ENCODE measurements at regions not wholly inside any gene's neighbourhood (a gene's known extent, or its start where the extent isn't known, plus 50 kb on each side); places are given as distances from the start of the nearest gene placed in this dataset.

DNA sequence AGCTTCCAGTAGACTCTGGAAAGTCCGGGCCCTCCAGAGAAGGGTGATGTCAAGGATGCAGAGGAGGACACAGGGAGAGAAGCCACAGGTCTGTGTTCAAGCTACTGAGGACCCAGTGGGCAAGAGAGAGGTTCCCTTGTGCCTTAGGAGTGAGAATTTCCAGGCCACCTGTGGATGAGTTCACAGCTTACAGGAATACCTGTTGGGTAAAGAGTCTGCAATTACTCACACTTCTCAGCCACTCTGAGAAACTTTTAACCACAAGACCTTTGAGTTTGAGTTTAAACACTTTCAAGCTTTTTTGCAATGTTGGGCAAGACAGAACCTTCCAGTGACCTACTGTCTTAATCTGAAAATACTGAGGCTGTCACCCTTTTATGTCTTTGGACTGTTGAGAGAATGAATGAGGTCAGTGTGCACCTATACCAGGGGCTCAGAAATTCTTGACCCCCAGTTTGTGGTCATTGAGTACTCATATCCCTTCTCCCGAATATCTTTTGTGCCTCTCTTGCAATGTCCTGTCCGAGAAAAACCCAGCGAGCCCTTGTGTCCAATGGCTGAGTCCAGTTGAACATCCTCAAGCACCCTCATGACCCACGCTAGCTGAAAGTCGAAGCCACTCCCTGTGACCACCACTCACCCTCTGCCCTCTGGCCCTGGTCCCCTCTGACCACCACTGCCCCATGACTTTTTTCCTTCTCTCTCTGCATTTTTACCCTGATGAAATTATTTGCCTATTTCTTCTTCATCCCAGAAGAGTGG lies 368.5 kb upstream of the ZNF507 start:
- Histone ChIP-seq H3K4me3 (no peak overlapping the region), H3K4me1 (no peaks in the 10 kb centered on the region), H3K9me3 (no peaks in the 10 kb centered on the region), H3K36me3 (no peaks in the 10 kb centered on the region), H3K27ac (no peak overlapping the region), H3K27me3 (no peaks in the 10 kb centered on the region)
- intact Hi-C loops (cut with DNase I; ENCODE audit: low total_unique reads) = no loop called here
- no peak for DNase-seq
- in situ Hi-C loops (cut with MboI; ENCODE audit: low pct_ligation_motif_present in 1 of 4, low pct_unique_long_range_greater_than_20kb in 1 of 4, low sequenced_read_pairs in 3 of 4) = no loop called here
- WGBS, 2 donors (ENCODE audit: low coverage in 1 of 2) = 89 to 93% methylated on average over 5 to 6 of the region's 6 CpGs
- TF ChIP-seq EP300 (IDR thresholded peaks at IDR 0.05; ENCODE audit: low read depth) (no peak), POLR2A (IDR thresholded peaks at IDR 0.05) (no peak), CTCF (IDR thresholded peaks at IDR 0.05) (no peak), POLR2AphosphoS5 (IDR thresholded peaks at IDR 0.05) (no peak)

- 58 to 75% methylated on average over 3 to 5 of the region's 5 CpGs for WGBS, 2 donors (ENCODE audit: low coverage in 1 of 2)
- no peak for TF ChIP-seq CTCF (IDR thresholded peaks at IDR 0.05)
- TF ChIP-seq POLR2A (IDR thresholded peaks at IDR 0.05) = no peak
- no peak for TF ChIP-seq EP300 (IDR thresholded peaks at IDR 0.05; ENCODE audit: low read depth)
- Histone ChIP-seq H3K9me3 (no peaks in the 10 kb centered on the region), H3K4me1 (no peaks in the 10 kb centered on the region), H3K27me3 (no peaks in the 10 kb centered on the region), H3K27ac (no peak overlapping the region), H3K4me3 (no peak overlapping the region), H3K36me3 (no peaks in the 10 kb centered on the region)
- no peak for DNase-seq
- intact Hi-C loops (cut with DNase I; ENCODE audit: low total_unique reads) = no loop called here
- in situ Hi-C loops (cut with MboI; ENCODE audit: low pct_ligation_motif_present in 1 of 4, low pct_unique_long_range_greater_than_20kb in 1 of 4, low sequenced_read_pairs in 3 of 4) = no loop called here
These were observed 366.0 kb upstream of the ZNF507 start for GRCh38 chr19:31979362-31979761.

DNA sequence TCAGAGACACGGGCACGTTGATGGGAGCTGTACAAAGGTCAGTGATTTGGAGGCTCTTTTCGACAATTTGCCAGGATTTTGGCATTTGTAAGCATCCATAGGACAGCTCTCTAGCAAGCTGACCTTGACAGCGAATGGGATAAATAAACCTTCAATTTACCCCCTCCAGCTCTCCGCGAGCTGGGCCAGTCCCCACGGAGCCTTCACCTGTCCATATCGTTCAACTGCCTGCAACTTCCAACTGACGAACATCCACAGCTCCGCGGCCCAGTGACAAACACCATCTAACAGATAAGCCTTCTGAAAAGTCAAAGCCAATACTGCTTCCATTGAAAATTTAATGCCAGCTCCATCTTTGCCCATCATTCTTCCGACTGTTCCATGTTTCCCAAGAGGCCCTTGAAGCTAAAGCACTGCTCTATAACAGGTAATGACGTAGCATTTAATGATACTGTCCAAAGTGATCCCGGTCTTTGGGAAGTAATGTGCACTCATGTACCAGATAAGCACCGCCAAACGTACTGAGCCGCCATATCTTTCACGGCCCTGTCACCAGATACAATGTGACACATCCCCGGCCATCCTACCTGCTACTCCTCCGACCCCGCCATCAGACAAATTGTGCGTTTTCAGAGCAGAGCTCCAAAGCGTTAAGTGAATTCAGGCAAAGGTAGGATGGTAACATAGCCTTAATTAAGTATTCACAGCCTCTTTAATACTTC lies 365.3 kb upstream of the ZNF507 start:
- intact Hi-C loops (cut with DNase I; ENCODE audit: low total_unique reads) = no loop called here
- Histone ChIP-seq H3K36me3 (no peaks in the 10 kb centered on the region), H3K4me1 (no peaks in the 10 kb centered on the region), H3K27ac (no peak overlapping the region), H3K27me3 (no peaks in the 10 kb centered on the region), H3K9me3 (no peaks in the 10 kb centered on the region), H3K4me3 (no peak overlapping the region)
- TF ChIP-seq CTCF (IDR thresholded peaks at IDR 0.05) = no peak
- no peak for TF ChIP-seq EP300 (IDR thresholded peaks at IDR 0.05; ENCODE audit: low read depth)
- TF ChIP-seq POLR2AphosphoS5 (IDR thresholded peaks at IDR 0.05) = no peak
- no peak for TF ChIP-seq POLR2A (IDR thresholded peaks at IDR 0.05)
- in situ Hi-C loops (cut with MboI; ENCODE audit: low pct_ligation_motif_present in 1 of 4, low pct_unique_long_range_greater_than_20kb in 1 of 4, low sequenced_read_pairs in 3 of 4) = no loop called here
- WGBS, 2 donors (ENCODE audit: low coverage in 1 of 2) = 90 to 93% methylated on average over 13 to 23 of the region's 23 CpGs
- no peak for DNase-seq

DNA sequence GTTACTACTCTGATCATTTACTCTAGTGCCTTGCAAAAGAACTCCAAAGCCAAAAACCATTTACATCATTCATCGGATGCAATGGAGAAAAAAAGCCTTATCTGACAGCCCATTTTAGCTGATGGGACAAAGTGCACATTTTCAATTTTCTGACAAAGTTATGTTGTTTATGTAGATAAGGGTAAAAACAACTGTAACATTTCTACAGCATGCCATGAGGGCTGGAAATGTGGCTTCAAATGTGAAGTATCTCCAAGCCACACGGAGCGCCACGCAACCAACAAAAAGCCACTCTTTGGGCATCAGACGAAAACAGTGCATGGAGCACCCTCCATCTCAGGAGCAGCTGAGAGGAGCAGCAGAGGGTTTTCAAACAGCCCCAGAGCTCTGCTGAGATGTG lies 364.6 kb upstream of the ZNF507 start:
- no peaks in the 10 kb centered on the region for H3K9me3 ChIP-seq
- no peaks in the 10 kb centered on the region for H3K27me3 ChIP-seq
- no peak for DNase-seq
- WGBS, 2 donors (ENCODE audit: low coverage in 1 of 2) = 87 to 94% methylated on average over 1 to 5 of the region's 5 CpGs
- no peaks in the 10 kb centered on the region for H3K36me3 ChIP-seq
- TF ChIP-seq EP300 (IDR thresholded peaks at IDR 0.05; ENCODE audit: low read depth) (no peak), CTCF (IDR thresholded peaks at IDR 0.05) (no peak), POLR2A (IDR thresholded peaks at IDR 0.05) (no peak), POLR2AphosphoS5 (IDR thresholded peaks at IDR 0.05) (no peak)
- H3K4me1 ChIP-seq = no peaks in the 10 kb centered on the region
- H3K27ac ChIP-seq = no peak overlapping the region
- intact Hi-C loops (cut with DNase I; ENCODE audit: low total_unique reads) = no loop called here
- in situ Hi-C loops (cut with MboI; ENCODE audit: low pct_ligation_motif_present in 1 of 4, low pct_unique_long_range_greater_than_20kb in 1 of 4, low sequenced_read_pairs in 3 of 4) = no loop called here
- H3K4me3 ChIP-seq = no peak overlapping the region

Data from transverse colon (tissue), 4 donors.